DND-41 (cell line): ENCODE measurements at regions not wholly inside any gene's neighbourhood (a gene's known extent, or its start where the extent isn't known, plus 50 kb on each side); places are given as distances from the start of the nearest gene placed in this dataset.

Source experiments
- CTCF ChIP-seq: IDR thresholded peaks from 2 replicates; pipeline ENCODE4 v1.5.1; 2012; ENCODE audit warnings: borderline replicate concordance, low read length, moderate library complexity, mild to moderate bottlenecking; ENCODE audit not compliant: poor library complexity, severe bottlenecking; ENCODE audit errors: extremely low read depth
- EZH2 ChIP-seq: IDR thresholded peaks from 3 replicates; pipeline ENCODE4 v1.6.1; 2012; ENCODE audit warnings: borderline replicate concordance, low read depth, mild to moderate bottlenecking, moderate library complexity, low read length, inconsistent platforms; ENCODE audit not compliant: severe bottlenecking

DNA sequence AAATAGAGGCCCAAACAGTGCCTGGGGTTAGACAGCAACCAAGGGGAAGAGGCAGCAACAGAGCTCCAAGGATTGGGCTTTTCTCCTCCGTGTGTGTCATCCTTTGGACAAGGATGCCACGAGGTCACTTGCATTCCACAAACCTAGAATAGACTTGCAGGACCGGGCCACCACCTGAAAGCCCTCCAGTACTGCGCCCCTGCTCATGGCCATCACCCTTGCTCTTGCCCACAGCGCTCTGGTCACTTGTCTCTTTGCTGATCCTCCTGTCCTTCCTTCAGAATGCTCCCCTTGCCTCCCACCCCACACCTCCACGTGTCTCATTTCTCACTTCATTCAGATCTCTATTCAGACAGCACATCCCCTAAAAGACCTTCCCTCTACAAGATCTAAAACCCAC, 247.4 kb downstream of the MATN1 start:
- TF ChIP-seq CTCF (no peak), EZH2 (no peak)
